ENCODE measurements at regions not wholly inside any gene's neighbourhood (a gene's known extent, or its start where the extent isn't known, plus 50 kb on each side); places are given as distances from the start of the nearest gene placed in this dataset.

DNA sequence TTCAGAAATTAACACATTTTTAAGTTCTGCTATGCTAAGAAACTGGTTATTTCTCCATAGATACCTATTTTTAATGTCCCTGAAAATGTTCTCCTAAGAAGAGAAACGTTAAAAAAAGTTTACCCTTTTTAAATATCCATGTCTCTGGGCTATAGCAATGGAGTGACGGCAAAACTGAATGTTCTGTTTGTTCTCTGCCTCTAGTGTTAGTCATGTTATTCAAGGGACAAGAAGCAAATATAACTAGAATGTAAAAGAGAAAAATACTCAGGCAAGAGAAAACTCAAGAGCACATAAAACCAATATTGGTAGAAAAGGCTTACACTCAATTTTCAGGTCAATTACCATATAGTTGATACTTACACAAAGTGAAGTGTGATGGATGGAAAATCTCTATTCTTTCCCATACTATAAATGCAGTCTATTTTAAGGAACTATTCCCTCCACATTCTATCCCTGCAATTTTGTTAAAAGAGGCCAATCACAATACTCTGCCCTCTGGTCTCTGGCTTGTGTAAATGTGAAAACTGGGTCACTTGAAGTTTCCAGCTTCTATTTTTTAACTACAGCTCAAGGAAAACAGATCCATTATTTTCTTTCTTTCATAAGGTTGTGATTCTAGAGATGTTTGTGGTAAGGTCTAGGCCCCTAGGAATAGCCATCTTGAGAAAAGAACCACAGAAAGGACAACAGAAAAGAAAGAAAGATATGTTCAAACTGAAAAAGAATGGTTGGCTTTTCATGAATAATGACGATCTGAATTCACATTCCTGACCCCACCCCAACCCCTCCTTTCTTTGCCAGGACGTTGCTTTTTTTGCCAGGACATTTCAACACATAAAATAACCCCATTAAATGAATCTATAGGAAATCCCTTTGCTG lies 200.3 kb upstream of the FAM83B start:
- no peak for DNase-seq

DNA sequence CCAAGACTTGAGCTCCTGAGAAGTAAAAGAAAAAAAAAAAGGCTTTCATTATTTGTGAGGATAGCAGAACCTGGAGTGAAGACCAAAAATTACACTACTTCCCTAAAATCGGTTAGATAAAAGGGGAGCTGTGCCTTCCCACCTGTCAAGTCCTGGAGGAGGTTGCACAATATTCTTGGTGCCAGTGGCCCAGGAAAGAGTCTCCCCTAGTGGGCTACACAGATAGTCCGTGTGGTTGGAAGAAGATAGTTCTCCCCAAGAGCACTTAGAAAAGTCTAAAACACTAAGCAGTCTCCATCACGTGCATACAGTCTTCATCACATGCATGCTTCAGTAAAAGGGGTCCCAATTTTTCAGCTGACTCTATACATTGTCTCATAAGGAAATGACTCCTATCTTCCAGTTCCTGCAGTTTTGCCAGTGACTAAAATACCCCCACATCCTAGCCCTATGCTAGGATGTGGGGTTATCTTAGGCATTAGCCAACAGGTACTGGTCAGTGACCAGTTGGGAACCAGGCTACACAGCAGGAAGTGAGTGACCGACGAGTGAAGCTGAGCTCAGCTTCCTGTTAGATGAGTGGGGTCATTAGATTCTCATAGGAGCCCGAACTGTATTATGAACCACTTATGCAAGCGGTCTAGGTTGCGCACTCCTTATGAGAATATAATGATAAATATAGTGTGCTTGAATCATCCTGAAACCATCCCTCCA lies 199.5 kb upstream of the FAM83B start:
- no peak for DNase-seq

DNA sequence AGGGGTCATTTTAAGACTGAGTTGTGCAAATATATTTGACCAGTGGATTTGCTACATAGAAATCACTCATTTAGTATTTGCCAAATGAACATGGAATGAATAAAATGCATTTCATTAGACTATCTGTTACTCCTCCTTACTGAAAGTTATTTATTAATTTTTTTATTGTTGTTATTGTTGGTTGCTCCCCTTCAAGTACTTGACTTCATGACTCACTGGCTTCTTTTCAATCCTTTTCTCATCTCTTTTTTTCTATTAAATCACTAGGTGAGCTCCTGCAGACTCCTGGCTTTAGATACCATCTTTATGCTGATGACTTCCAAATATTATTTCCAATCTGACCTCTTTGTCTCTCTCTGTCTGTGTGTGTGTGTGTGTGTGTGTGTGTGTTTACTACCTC lies 192.2 kb upstream of the FAM83B start:
- DNase-seq = no peak

- no peak for DNase-seq
Observed at GRCh38 chr6:54655162-54655561, 191.4 kb upstream of the FAM83B start.

GRCh38 chr6:54665278-54665677 lies 181.3 kb upstream of the FAM83B start:
- DNase-seq = no peak

GRCh38 chr6:54680531-54680930 lies 166.0 kb upstream of the FAM83B start:
- no peak for DNase-seq

DNA sequence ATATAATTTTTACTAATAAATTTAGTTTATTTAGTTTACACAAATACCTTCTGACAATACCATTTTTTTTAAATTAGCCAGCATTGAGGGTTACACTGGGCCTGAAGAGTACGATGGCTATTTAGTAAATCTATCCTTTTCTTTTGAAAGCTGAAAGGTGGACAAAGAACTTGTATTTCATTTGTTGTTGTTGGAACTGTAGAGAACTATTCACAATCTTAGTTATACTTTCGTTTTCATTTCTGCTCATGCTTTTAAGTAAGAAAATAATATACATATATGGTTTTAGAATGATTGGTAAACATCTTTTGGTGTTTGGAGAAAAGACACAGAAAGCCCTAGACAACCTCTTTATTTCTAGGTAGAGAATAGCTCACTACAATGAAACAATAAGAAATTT lies 165.3 kb upstream of the FAM83B start:
- no peak for DNase-seq

- peak; percentile 87 for DNase-seq
Observed at GRCh38 chr6:54681987-54682386, 164.6 kb upstream of the FAM83B start.

DNA sequence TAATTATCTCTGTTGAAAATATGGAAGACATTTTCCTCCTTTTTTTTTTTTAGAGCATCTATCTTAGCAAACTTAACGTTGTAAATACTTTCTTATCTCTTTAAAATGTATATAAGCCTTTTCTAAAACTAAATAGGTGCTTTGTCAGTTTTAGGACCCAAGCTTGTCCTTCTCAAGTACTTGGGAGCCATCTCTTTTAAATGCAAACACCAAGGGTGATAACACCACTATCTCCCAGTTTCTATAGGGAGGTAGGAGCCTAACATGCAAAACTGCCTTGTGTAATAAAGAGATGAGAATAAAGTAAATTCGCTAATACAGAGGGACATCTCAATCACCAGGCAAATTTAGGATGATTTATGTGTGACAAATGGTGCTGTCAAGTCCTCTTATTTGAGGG lies 157.0 kb upstream of the FAM83B start:
- no peak for DNase-seq

GRCh38 chr6:54690596-54690995 lies 156.0 kb upstream of the FAM83B start:
- no peak for DNase-seq

DNA sequence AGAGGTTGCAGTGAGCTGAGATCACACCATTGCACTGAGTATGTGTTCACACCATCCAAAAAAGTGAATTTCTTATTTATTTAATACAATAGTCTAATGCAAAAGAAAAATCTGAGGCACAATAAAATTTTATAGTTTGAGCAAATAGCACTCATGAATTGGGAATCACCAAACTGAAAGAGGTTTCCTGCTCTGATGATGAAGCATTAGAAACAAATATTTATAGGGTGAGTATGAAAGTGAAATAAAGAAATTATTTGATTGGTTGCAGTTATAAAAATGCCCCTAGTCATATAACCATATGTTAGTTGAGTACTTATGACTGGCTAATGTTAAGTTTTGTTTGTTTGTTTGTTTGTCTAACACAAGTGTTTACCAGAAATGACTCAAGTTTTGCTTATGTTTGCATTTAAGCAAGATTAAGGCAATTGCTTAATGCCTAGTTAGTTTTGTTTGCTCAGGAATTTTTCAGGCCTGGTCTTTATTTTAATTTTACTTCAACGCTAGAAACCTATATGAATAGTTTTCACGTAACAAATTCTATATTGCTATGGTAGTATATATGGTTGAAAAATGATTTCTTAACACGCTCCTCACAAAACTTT lies 151.5 kb upstream of the FAM83B start:
- no peak for DNase-seq

- DNase-seq = no peak
Observed at GRCh38 chr6:54695815-54696214, 150.8 kb upstream of the FAM83B start.

DNA sequence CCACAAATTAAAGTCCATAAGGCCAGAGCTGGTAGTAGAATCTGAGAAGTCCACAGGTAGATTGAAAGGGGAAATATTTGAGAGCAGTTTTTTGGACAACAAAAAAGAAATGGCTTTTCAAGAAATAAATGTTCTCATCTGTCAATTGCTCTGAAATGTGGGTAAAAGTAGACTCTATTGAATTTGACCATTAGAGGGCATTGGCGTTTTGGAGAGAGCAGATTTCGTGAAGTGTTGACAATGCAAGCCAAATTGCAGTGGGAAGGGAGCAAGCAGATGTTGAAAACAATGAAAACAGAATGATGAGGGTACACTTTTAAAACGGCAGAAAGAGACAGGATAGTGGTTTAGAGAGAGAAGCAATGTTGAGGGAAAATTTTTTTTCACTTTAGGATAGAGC lies 149.1 kb upstream of the FAM83B start:
- no peak for DNase-seq

DNA sequence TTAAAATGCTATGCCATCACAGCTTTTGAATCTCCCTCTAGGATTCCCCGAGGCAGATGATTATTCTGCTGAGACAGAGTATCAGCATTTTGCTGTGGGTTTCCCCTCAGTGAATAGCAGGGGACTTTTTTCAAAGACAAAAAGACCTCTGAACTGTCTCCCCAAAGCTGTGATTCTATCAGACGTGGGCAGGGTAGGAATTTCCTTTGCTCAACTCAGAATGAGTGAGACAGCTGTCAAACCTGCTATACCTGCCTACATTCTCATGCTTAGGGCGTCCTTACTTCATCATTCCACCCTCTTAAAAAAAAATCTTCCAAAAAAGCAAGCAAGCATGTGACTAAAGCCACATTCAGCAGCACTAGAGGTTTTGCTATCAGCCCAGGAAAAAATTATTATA lies 147.6 kb upstream of the FAM83B start:
- no peak for DNase-seq

GRCh38 chr6:54700158-54700557 lies 146.4 kb upstream of the FAM83B start:
- DNase-seq = no peak

- DNase-seq = no peak
Observed at GRCh38 chr6:54702772-54703171, 143.8 kb upstream of the FAM83B start.

- no peak for DNase-seq
Observed at GRCh38 chr6:54706391-54706790, 140.2 kb upstream of the FAM83B start.

DNA sequence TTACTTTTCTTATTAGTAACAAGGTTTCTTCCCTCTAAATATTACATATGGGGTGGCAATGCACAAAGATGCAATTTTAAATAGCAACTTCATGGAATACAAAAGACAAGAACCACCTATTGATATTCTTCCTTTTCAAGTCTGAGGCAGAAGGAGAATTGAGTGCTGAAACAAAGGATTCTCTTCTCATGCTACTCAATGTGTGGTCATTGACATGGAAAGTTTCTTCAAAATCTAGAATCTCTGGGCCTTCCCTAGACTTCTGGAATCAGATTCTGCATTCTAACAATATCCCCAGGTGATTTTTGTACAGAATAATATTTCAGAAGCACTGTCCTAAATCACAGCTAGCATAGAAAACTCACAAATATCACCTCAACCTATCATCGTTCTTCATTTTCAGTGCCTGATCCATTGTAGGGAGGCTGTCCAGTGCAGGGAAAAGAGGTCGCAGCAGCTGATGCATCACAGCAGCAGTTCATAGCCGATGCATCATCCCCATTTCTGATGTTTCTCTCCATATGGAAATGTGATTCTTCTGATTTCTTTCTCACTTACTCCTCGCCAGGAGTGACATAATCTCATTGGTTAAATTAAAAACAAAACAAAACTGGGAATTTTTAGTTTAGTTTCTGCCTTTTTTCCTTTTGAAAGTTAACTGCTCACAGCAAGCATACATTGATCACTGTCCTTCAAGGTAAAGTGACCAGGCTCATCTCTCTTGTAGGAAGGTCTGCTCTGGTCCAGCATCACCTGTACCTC lies 139.5 kb upstream of the FAM83B start:
- DNase-seq = no peak

GRCh38 chr6:54710456-54710855 lies 136.1 kb upstream of the FAM83B start:
- no peak for DNase-seq

DNA sequence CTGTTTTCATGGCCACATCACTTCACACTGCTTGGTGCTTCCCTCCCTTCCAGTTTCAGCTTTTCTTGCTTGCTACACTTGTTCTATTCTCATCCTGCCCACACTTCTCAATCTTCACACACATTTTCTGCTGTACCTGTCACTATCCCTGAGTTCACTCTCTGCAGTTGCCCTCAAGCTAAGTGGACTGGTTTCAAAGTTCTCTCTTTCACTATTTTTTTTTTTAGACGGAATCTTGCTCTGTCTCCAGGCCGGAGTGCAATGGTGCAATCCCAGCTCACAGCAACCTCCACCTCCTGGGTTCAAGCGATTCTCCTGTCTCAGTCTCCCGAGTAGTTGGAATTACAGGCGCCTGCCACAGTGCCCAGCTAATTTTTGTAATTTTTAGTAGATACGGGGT lies 130.6 kb upstream of the FAM83B start:
- no peak for DNase-seq

- no peak for DNase-seq
Observed at GRCh38 chr6:54716877-54717276, 129.7 kb upstream of the FAM83B start.

GRCh38 chr6:54717849-54718455 lies 128.6 kb upstream of the FAM83B start:
- DNase-seq = peak; percentile 24

DNA sequence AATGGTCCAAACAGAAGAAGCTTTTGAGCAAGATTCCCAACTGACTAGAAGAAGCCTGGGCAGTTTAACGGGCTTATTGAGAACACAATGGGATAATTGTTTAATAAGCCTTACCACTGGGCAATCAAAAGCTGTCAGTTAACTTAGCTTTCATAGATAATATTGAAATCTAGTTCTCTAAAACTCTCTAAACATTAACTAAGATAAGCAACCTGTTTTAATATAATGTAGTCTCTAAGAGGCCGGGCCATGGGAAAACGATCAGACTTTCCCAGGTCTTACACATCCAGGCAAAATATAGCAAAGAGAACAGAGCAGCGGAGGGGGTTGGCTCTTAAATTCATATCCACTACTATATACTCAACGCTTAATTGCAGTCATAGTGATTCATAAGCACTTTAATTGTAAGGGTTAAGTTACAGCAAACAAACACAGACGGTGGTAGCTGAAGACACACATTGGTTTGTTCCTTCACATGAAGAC lies 128.0 kb upstream of the FAM83B start:
- no peak for DNase-seq
